ENCODE measurements at regions not wholly inside any gene's neighbourhood (a gene's known extent, or its start where the extent isn't known, plus 50 kb on each side); places are given as distances from the start of the nearest gene placed in this dataset.
A peak's percentile ranks its signal among the peaks of the same experiment; 100 is the strongest.
"Not testable (repeated sequence)": the region's sequence is repeated elsewhere in the genome, so short reads cannot be mapped to it uniquely, and the experiment has no call there.

GRCh38 chr1:38497921-38498656, 361.5 kb downstream of the RRAGC start:
- no peak for DNase-seq

- DNase-seq = not testable (repeated sequence)
Observed at GRCh38 chr1:38493306-38493705, 366.3 kb downstream of the RRAGC start.

- DNase-seq = peak; percentile 50
Observed at GRCh38 chr1:38489844-38490270, 369.7 kb downstream of the RRAGC start.

DNA sequence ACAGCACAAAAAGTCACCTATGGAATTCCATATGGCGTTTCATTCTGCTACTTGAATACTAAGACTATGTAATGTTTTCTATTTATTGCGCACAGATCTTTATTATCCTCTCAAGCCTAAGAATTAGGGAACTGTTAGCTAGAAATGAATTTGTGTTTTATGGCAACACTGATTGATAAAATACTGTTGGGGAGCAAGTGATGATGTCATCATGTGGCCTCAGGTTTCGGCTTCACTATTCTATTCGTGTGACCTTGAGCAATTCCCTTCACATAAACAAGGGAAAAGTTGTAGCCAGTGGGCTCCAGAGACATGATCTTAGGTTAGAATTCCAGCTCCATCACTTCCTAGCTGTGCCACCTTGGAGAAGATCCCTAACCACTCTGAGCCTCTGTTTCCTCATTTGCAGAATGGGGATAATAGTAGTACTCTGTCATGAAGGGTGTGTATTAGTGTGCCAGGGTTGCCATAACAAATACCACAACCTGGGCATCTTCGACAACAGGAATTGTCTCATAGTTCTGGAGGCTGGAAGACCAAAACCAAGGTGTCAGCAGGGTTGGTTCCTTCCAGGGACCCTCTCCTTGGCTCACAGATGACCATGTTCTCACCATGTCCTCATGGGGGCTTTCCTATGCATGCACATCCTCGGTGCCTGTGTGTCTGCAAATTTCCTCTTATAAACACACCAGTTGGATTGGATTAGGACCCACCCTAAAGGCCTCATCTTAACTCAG, 371.2 kb downstream of the RRAGC start:
- DNase-seq = no peak

GRCh38 chr1:38487396-38487795, 372.2 kb downstream of the RRAGC start:
- DNase-seq = no peak

- no peak for DNase-seq
Observed at GRCh38 chr1:38486085-38486484, 373.5 kb downstream of the RRAGC start.

DNA sequence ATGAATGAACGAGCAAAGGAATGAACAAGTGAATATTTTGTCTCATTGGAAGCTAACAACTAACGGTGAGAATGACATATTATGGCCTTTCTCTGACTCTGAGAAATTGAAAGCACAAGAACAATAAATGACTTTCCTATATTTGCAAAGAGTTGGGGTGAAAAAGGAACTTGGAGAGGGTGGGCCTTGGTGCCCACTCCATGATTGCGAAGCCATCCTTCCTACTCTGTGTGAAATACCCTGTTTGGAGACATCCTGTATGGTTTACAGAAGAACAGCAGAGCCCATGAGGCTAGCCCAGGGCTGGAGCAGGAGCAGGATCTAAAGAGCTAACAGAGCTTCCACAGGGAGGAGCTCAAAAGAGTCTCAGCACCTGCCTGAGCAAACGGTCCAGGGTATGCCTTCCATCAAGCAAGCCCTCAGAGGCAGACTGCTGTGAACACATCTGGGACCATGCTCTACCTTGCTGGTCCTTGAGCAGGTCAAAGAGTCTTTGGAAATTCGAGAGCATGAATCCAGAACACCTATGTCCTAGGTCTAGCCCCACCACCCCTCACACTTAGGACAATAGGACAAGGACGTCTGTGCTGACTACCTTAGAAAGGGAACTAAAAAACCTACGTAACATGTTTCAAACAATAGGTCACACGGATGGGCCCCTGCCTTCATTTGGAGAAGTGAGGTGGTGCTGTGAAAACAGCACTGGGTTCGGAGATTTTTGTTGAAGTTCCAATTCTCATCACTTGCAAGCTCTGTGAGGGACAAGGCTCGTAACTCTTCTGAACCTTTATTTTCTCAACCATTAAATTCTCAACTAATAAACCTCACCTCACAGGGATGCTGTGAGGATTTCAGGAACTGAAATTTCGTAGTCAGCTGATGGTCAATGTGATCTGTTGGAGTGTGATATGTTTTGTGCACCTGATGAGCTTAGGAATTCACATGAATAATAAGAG, 377.4 kb downstream of the RRAGC start:
- no peak for DNase-seq

GRCh38 chr1:38479662-38480061, 379.9 kb downstream of the RRAGC start:
- not testable (repeated sequence) for DNase-seq

DNA sequence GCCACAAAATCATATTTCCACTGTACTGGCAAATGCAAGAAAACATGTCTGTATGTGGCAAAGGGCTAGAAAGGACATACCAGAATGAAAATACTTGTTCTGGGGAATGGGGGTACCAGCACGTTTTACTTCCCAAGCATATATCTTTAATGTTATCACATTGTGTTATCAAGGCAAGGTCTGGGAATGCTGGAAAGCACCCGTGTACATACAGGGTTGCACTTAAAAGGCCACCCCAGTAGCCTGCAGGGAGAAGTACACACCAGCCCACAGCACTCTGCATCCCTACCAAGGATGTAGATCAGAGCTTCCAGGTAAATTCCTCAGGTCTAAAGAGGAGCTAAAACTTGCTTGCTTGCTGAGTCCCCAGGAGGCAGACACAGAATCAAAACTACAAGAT, 381.8 kb downstream of the RRAGC start:
- no peak for DNase-seq

GRCh38 chr1:38476850-38477178, 382.8 kb downstream of the RRAGC start:
- DNase-seq = no peak

- DNase-seq = no peak
Observed at GRCh38 chr1:38476111-38476849, 383.3 kb downstream of the RRAGC start.

GRCh38 chr1:38475624-38476005, 384.0 kb downstream of the RRAGC start:
- DNase-seq = no peak

DNA sequence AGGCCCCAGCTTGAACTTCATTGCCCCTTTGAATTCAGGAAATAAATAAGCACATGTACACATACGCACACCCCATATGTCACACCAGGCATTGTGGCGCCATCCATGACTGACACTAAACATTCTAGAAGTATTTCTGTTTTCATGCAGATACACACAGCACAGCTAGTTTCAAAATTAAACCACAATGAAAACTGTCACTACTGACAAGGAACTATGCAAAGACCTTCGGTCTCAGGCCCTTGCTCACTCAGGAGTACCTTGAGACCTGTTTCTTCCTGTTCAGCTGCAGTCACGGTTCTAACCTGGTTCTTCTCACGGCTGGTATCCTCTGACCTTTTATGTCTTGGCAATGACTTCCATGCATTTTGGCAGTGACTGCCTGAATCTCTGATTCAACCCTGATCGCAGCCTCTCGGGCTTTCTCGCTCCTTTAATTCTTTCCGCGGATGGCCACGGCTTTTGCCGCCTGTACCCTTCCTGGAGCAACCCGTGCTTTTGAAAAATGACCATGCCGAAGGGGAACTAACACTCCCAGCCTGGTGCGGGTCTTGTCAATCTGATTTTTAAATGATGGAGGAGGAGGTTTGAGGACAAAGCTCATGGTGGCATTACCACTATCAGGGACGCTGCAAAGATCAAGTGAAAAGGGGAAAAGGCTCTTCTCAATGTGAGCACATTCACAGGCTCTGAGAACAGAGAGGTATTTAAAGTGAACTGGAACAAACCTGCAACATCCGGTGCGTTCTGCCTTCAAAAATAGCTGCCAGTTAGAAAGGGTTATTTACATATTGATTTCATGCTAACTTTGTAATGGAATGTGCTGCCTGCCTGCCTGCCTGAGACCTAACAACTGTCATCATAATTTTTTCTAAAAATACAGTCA, 384.6 kb downstream of the RRAGC start:
- DNase-seq = peak; percentile 5

- no peak for DNase-seq
Observed at GRCh38 chr1:38466487-38466886, 393.1 kb downstream of the RRAGC start.

DNA sequence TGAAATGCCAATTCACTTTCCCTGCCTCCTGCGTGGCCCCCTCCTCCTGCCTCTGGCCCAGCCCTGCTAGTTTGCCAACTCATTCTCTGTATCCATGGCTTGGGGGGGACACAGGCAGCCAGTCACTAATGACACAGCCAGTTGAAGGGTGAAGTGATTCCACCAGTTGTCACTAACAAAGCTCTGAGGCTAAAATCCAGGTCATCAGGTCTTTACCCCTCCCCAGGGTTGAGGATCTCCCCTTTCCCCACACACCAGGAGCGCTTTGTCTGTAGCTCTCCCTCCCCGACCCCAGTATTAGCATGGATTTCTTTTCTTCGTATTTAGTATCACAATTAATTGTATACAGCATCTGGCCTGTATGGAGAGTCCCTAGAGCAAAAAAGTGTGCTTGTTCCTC, 394.1 kb downstream of the RRAGC start:
- DNase-seq = no peak

DNA sequence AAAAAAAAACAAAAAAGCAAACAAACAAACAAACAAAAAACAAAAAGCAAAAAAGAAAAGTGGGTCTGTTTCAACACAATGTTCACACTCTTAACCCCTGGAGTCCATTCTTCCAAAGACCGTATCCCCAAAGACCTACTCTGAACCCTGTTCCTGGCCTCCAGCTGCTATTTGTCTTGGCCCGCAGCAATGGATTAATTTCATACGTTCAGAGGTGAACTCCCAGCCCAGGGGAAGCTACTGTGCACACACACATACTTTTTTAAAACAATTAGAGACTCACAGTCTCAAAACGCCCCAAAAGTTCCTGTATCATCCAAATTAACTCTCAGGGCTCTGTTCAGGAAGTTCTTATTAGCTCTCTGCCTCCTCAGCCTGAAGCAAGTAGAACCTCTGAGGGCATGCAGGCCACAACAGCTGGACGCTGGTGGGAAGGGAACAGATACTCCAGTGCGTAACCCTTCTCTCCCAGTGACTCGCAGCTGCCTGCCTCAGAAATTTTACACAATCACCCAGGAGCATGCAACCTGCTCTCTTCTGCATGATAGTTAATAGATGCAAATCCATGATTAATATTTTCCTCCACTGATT, 395.4 kb downstream of the RRAGC start:
- DNase-seq = no peak

GRCh38 chr1:38463074-38463473, 396.5 kb downstream of the RRAGC start:
- DNase-seq = no peak

DNA sequence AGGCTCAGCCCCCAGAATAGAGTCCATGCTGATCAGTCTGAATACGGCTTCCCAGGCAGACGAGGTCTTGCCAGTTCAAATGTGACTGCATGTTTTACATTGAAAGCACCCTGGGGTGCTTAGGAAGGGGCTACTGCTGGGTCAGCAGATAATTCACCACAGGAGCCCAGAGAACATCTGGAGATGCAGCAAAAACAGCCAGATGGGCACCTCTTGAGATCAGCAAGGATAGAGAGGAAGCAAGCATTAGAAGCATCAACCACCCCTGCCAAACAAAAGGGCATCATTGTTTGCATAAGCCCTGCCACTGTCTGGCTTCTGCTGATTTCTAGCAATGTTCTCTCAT, 403.1 kb downstream of the RRAGC start:
- DNase-seq = no peak

DNA sequence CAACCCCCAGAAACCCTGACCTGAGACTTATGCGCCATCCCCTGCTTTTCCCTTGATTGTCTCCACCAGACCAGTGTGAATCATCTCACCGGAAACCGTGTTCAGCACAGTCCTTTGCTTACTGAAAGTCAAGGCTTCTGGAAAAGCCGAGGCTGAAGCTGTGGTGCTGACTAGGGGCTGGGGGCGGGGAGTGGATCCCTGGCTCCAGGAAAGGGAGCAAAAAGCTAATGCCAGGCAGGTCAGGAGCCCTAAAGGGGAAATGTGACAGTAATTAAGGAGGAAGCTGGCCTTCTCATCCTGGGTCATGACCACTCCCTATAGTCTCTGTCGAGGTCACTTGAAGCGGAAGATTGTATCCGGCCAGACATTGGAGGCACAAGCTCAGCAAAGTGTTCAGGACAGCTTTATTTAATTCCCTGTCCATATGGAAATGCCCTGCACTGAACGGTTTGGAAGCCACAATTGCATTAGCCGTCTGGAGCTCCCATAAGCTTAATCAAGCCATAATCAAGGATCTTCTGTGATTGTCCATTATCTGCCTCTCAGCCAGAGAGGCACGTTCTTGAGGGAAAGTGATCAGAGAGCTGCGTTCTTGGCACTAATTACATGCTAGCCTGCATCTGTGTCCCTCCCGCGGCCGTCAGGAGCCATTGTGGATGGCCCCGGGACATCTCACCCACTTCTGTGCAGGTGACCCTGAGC, 403.6 kb downstream of the RRAGC start:
- DNase-seq = no peak

- DNase-seq = no peak
Observed at GRCh38 chr1:38454749-38455441, 404.7 kb downstream of the RRAGC start.
